NT2/D1 (cell line): ENCODE measurements at regions not wholly inside any gene's neighbourhood (a gene's known extent, or its start where the extent isn't known, plus 50 kb on each side); places are given as distances from the start of the nearest gene placed in this dataset.

Experiments used
- SUZ12 ChIP-seq: IDR thresholded peaks from 2 replicates; pipeline ENCODE4 v1.6.1; 2011; ENCODE audit not compliant: insufficient read length, insufficient read depth; ENCODE audit errors: extremely low read depth
- YY1 ChIP-seq: IDR thresholded peaks from 2 replicates; pipeline ENCODE4 v1.6.1; 2011; ENCODE audit not compliant: insufficient read length, insufficient read depth
- ZNF274 ChIP-seq: IDR thresholded peaks from 2 replicates; pipeline ENCODE4 v1.6.1; 2011; ENCODE audit warnings: mild to moderate bottlenecking, low read depth, low read length

DNA sequence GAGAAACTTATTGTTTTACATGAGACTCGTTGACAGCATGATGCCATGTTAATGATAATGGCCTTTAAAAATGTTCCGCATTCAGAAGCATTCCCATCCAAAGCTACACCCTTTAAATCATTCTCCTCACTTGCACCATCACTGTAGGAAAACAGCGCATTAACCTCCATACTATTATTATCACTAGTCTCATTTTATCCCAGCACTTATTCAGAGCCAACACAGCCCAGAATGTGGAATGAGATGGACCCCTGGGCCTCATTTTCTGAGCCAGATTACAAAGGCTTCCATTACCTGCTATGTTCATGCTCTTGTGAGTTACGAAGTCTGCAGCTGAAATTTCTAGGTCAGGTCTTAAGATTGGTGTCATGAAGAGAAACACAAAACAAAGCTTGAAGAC, 159.4 kb downstream of the HS3ST3A1 start:
- TF ChIP-seq ZNF274 (no peak), SUZ12 (no peak), YY1 (no peak)
